ENCODE measurements at regions not wholly inside any gene's neighbourhood (a gene's known extent, or its start where the extent isn't known, plus 50 kb on each side); places are given as distances from the start of the nearest gene placed in this dataset.

- Histone ChIP-seq H3K4me3 (ENCODE audit: low read depth, low read length) (no peak overlapping the region), H3K9me3 (ENCODE audit: control insufficient read depth, insufficient read depth, low read length) (no peaks in the 10 kb centered on the region), H3K27ac (ENCODE audit: low read depth, low read length) (no peak overlapping the region), H3K27me3 (ENCODE audit: control insufficient read depth, insufficient read depth, low read length) (no peaks in the 10 kb centered on the region), H3K4me1 (ENCODE audit: control insufficient read depth, insufficient read depth, low read length) (peaks cover 12% of the 10 kb centered on the region), H3K36me3 (ENCODE audit: control insufficient read depth, insufficient read depth, low read length) (no peaks in the 10 kb centered on the region)
- peak in 2 of 6 donors; percentile 28 to 39 for DNase-seq (ENCODE audit: low read depth in 4 of 6, low spot score in 6 of 6)
- 50% methylated on average over 1 of the region's 2 CpGs for WGBS (ENCODE audit: insufficient coverage)
These were observed 170.0 kb upstream of the IVNS1ABP start for GRCh38 chr1:185487026-185487425.

- DNase-seq (ENCODE audit: low read depth in 4 of 6, low spot score in 6 of 6): no peak
- H3K4me3 ChIP-seq (ENCODE audit: low read depth, low read length): no peak overlapping the region
- no peak overlapping the region for H3K27ac ChIP-seq (ENCODE audit: low read depth, low read length)
- no peaks in the 10 kb centered on the region for H3K27me3 ChIP-seq (ENCODE audit: control insufficient read depth, insufficient read depth, low read length)
- WGBS (ENCODE audit: insufficient coverage): 89% methylated on average over 2 of the region's 5 CpGs
- peaks cover 12% of the 10 kb centered on the region for H3K4me1 ChIP-seq (ENCODE audit: control insufficient read depth, insufficient read depth, low read length)
- H3K36me3 ChIP-seq (ENCODE audit: control insufficient read depth, insufficient read depth, low read length): no peaks in the 10 kb centered on the region
- H3K9me3 ChIP-seq (ENCODE audit: control insufficient read depth, insufficient read depth, low read length): no peaks in the 10 kb centered on the region
These were observed 169.3 kb upstream of the IVNS1ABP start for GRCh38 chr1:185486346-185486745.

GRCh38 chr1:185483664-185484450, 166.8 kb upstream of the IVNS1ABP start:
- peak in 1 of 6 donors; percentile 55 for DNase-seq (ENCODE audit: low read depth in 4 of 6, low spot score in 6 of 6)
- Histone ChIP-seq H3K4me1 (ENCODE audit: control insufficient read depth, insufficient read depth, low read length) (peaks cover 10% of the 10 kb centered on the region), H3K27me3 (ENCODE audit: control insufficient read depth, insufficient read depth, low read length) (no peaks in the 10 kb centered on the region), H3K4me3 (ENCODE audit: low read depth, low read length) (no peak overlapping the region), H3K9me3 (ENCODE audit: control insufficient read depth, insufficient read depth, low read length) (no peaks in the 10 kb centered on the region), H3K27ac (ENCODE audit: low read depth, low read length) (no peak overlapping the region), H3K36me3 (ENCODE audit: control insufficient read depth, insufficient read depth, low read length) (no peaks in the 10 kb centered on the region)
- WGBS (ENCODE audit: insufficient coverage): no CpG with 5 or more reads among the region's 2 CpGs

GRCh38 chr1:185483217-185483616, 166.2 kb upstream of the IVNS1ABP start:
- no CpG with 5 or more reads among the region's 1 CpG for WGBS (ENCODE audit: insufficient coverage)
- H3K4me3 ChIP-seq (ENCODE audit: low read depth, low read length): no peak overlapping the region
- DNase-seq (ENCODE audit: low read depth in 4 of 6, low spot score in 6 of 6): no peak
- H3K27me3 ChIP-seq (ENCODE audit: control insufficient read depth, insufficient read depth, low read length): no peaks in the 10 kb centered on the region
- H3K36me3 ChIP-seq (ENCODE audit: control insufficient read depth, insufficient read depth, low read length): no peaks in the 10 kb centered on the region
- no peaks in the 10 kb centered on the region for H3K9me3 ChIP-seq (ENCODE audit: control insufficient read depth, insufficient read depth, low read length)
- H3K4me1 ChIP-seq (ENCODE audit: control insufficient read depth, insufficient read depth, low read length): peaks cover 4% of the 10 kb centered on the region
- no peak overlapping the region for H3K27ac ChIP-seq (ENCODE audit: low read depth, low read length)

GRCh38 chr1:185480545-185480944, 163.5 kb upstream of the IVNS1ABP start:
- Histone ChIP-seq H3K4me3 (ENCODE audit: low read depth, low read length) (no peak overlapping the region), H3K4me1 (ENCODE audit: control insufficient read depth, insufficient read depth, low read length) (peaks cover 4% of the 10 kb centered on the region), H3K9me3 (ENCODE audit: control insufficient read depth, insufficient read depth, low read length) (no peaks in the 10 kb centered on the region), H3K27ac (ENCODE audit: low read depth, low read length) (no peak overlapping the region), H3K27me3 (ENCODE audit: control insufficient read depth, insufficient read depth, low read length) (no peaks in the 10 kb centered on the region), H3K36me3 (ENCODE audit: control insufficient read depth, insufficient read depth, low read length) (no peaks in the 10 kb centered on the region)
- DNase-seq (ENCODE audit: low read depth in 4 of 6, low spot score in 6 of 6): no peak
- WGBS (ENCODE audit: insufficient coverage): no CpG with 5 or more reads among the region's 2 CpGs

GRCh38 chr1:185479796-185480195, 162.8 kb upstream of the IVNS1ABP start:
- Histone ChIP-seq H3K27ac (ENCODE audit: low read depth, low read length) (no peak overlapping the region), H3K4me3 (ENCODE audit: low read depth, low read length) (no peak overlapping the region), H3K9me3 (ENCODE audit: control insufficient read depth, insufficient read depth, low read length) (no peaks in the 10 kb centered on the region), H3K36me3 (ENCODE audit: control insufficient read depth, insufficient read depth, low read length) (no peaks in the 10 kb centered on the region), H3K27me3 (ENCODE audit: control insufficient read depth, insufficient read depth, low read length) (no peaks in the 10 kb centered on the region), H3K4me1 (ENCODE audit: control insufficient read depth, insufficient read depth, low read length) (peaks cover 4% of the 10 kb centered on the region)
- WGBS (ENCODE audit: insufficient coverage): 23% methylated on average over 4 of the region's 5 CpGs
- DNase-seq (ENCODE audit: low read depth in 4 of 6, low spot score in 6 of 6): peak in 2 of 6 donors; percentile 47 to 85

- no peaks in the 10 kb centered on the region for H3K36me3 ChIP-seq (ENCODE audit: control insufficient read depth, insufficient read depth, low read length)
- H3K4me3 ChIP-seq (ENCODE audit: low read depth, low read length): no peak overlapping the region
- peaks cover 4% of the 10 kb centered on the region for H3K4me1 ChIP-seq (ENCODE audit: control insufficient read depth, insufficient read depth, low read length)
- no peaks in the 10 kb centered on the region for H3K27me3 ChIP-seq (ENCODE audit: control insufficient read depth, insufficient read depth, low read length)
- WGBS (ENCODE audit: insufficient coverage): no CpG with 5 or more reads among the region's 3 CpGs
- no peaks in the 10 kb centered on the region for H3K9me3 ChIP-seq (ENCODE audit: control insufficient read depth, insufficient read depth, low read length)
- no peak overlapping the region for H3K27ac ChIP-seq (ENCODE audit: low read depth, low read length)
- no peak for DNase-seq (ENCODE audit: low read depth in 4 of 6, low spot score in 6 of 6)
These were observed 161.8 kb upstream of the IVNS1ABP start for GRCh38 chr1:185478877-185479276.

- DNase-seq (ENCODE audit: low read depth in 4 of 6, low spot score in 6 of 6): peak in 2 of 6 donors; percentile 30 to 32
- no peaks in the 10 kb centered on the region for H3K27me3 ChIP-seq (ENCODE audit: control insufficient read depth, insufficient read depth, low read length)
- no peak overlapping the region for H3K4me3 ChIP-seq (ENCODE audit: low read depth, low read length)
- no peak overlapping the region for H3K27ac ChIP-seq (ENCODE audit: low read depth, low read length)
- no peaks in the 10 kb centered on the region for H3K9me3 ChIP-seq (ENCODE audit: control insufficient read depth, insufficient read depth, low read length)
- WGBS (ENCODE audit: insufficient coverage): 90% methylated on average over 3 of the region's 6 CpGs
- no peaks in the 10 kb centered on the region for H3K36me3 ChIP-seq (ENCODE audit: control insufficient read depth, insufficient read depth, low read length)
- peaks cover 4% of the 10 kb centered on the region for H3K4me1 ChIP-seq (ENCODE audit: control insufficient read depth, insufficient read depth, low read length)
These were observed 160.9 kb upstream of the IVNS1ABP start for GRCh38 chr1:185477638-185478580.

- H3K4me1 ChIP-seq (ENCODE audit: control insufficient read depth, insufficient read depth, low read length): no peaks in the 10 kb centered on the region
- no peaks in the 10 kb centered on the region for H3K27me3 ChIP-seq (ENCODE audit: control insufficient read depth, insufficient read depth, low read length)
- no CpG with 5 or more reads among the region's 2 CpGs for WGBS (ENCODE audit: insufficient coverage)
- no peak for DNase-seq (ENCODE audit: low read depth in 4 of 6, low spot score in 6 of 6)
- no peak overlapping the region for H3K27ac ChIP-seq (ENCODE audit: low read depth, low read length)
- H3K36me3 ChIP-seq (ENCODE audit: control insufficient read depth, insufficient read depth, low read length): no peaks in the 10 kb centered on the region
- H3K9me3 ChIP-seq (ENCODE audit: control insufficient read depth, insufficient read depth, low read length): no peaks in the 10 kb centered on the region
- H3K4me3 ChIP-seq (ENCODE audit: low read depth, low read length): no peak overlapping the region
These were observed 157.6 kb upstream of the IVNS1ABP start for GRCh38 chr1:185474440-185475149.

Data from spinal cord (tissue), 9 donors.